ENCODE measurements at regions not wholly inside any gene's neighbourhood (a gene's known extent, or its start where the extent isn't known, plus 50 kb on each side); places are given as distances from the start of the nearest gene placed in this dataset.

- TF ChIP-seq CTCF (IDR thresholded peaks at IDR 0.05; ENCODE audit: low read depth, low read length, missing input control) (no peak), JUND (IDR thresholded peaks at IDR 0.05) (no peak), REST (IDR thresholded peaks at IDR 0.05) (no peak), MAX (IDR thresholded peaks at IDR 0.05) (no peak), YY1 (IDR thresholded peaks at IDR 0.05) (no peak), ZBTB33 (IDR thresholded peaks at IDR 0.05) (no peak), RAD21 (IDR thresholded peaks at IDR 0.05) (no peak), FOXA1 (IDR thresholded peaks at IDR 0.05) (no peak), RXRA (IDR thresholded peaks at IDR 0.05) (no peak), TAF1 (conservative IDR thresholded peaks at IDR 0.05) (no peak)
Measured at GRCh38 chr5:58365791-58366190, 94.1 kb downstream of the PLK2 start.

Measured in liver (tissue), 3 donors.